Dedifferentiated amniotic fluid mesenchymal stem cell (primary cell): ENCODE measurements at regions not wholly inside any gene's neighbourhood (a gene's known extent, or its start where the extent isn't known, plus 50 kb on each side); places are given as distances from the start of the nearest gene placed in this dataset.

Experiments used
- DNase-seq: peaks from one replicate; pipeline ENCODE4 v3.0.0-alpha.2; 2016; ENCODE audit errors: extremely low spot score

- DNase-seq = no peak
Observed at GRCh38 chr4:42330002-42330592, 67.2 kb upstream of the SHISA3 start.

GRCh38 chr4:42331040-42331439, 66.2 kb upstream of the SHISA3 start:
- DNase-seq = no peak

GRCh38 chr4:42331914-42332368, 65.3 kb upstream of the SHISA3 start:
- DNase-seq = no peak

GRCh38 chr4:42339935-42340406, 57.3 kb upstream of the SHISA3 start:
- no peak for DNase-seq

- no peak for DNase-seq
Observed at GRCh38 chr4:42341518-42342026, 55.7 kb upstream of the SHISA3 start.

- no peak for DNase-seq
Observed at GRCh38 chr4:42342459-42342858, 54.8 kb upstream of the SHISA3 start.

- DNase-seq = no peak
Observed at GRCh38 chr4:42344309-42344708, 53.0 kb upstream of the SHISA3 start.

GRCh38 chr4:42344749-42345148, 52.5 kb upstream of the SHISA3 start:
- DNase-seq = no peak

GRCh38 chr4:42345962-42346544, 51.2 kb upstream of the SHISA3 start:
- DNase-seq = no peak

- no peak for DNase-seq
Observed at GRCh38 chr4:42347076-42347475, 50.2 kb upstream of the SHISA3 start.
